Testis (tissue), 2 donors: ENCODE measurements at regions not wholly inside any gene's neighbourhood (a gene's known extent, or its start where the extent isn't known, plus 50 kb on each side); places are given as distances from the start of the nearest gene placed in this dataset.

ENCODE experiments used
- POLR2A ChIP-seq: fragments of 450-650 bp; IDR thresholded peaks from one replicate; pipeline ENCODE4 v1.6.1; 2017; ENCODE audit warnings: antibody characterized with exemption, mild to moderate bottlenecking, moderate library complexity
- TF ChIP-seq, protein P1 (sequence below), 3 experiments: fragments of 450-650 bp in 2 of 3; fragments of 200-600 bp in 1 of 3; sonication (generic) in 1 of 3; IDR thresholded peaks; one replicate each; pipeline ENCODE4 v1.5.1; 2016 to 2019; ENCODE audit warnings: antibody characterized with exemption in 3 of 3, mild to moderate bottlenecking in 2 of 3, moderate library complexity in 1 of 3

GRCh38 chrX:4825550-4825949, 1112.1 kb upstream of the PRKX start:
- TF ChIP-seq POLR2A: no peak
- TF ChIP-seq, protein P1, sequence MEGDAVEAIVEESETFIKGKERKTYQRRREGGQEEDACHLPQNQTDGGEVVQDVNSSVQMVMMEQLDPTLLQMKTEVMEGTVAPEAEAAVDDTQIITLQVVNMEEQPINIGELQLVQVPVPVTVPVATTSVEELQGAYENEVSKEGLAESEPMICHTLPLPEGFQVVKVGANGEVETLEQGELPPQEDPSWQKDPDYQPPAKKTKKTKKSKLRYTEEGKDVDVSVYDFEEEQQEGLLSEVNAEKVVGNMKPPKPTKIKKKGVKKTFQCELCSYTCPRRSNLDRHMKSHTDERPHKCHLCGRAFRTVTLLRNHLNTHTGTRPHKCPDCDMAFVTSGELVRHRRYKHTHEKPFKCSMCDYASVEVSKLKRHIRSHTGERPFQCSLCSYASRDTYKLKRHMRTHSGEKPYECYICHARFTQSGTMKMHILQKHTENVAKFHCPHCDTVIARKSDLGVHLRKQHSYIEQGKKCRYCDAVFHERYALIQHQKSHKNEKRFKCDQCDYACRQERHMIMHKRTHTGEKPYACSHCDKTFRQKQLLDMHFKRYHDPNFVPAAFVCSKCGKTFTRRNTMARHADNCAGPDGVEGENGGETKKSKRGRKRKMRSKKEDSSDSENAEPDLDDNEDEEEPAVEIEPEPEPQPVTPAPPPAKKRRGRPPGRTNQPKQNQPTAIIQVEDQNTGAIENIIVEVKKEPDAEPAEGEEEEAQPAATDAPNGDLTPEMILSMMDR (IDR thresholded peaks at IDR 0.05): no peak
